ENCODE measurements at regions not wholly inside any gene's neighbourhood (a gene's known extent, or its start where the extent isn't known, plus 50 kb on each side); places are given as distances from the start of the nearest gene placed in this dataset.

- TF ChIP-seq RBAK (CRISPR knock-in tag; IDR thresholded peaks at IDR 0.05) (no peak), CTCF (CRISPR knock-in tag; IDR thresholded peaks at IDR 0.05) (no peak), TEF (CRISPR knock-in tag; IDR thresholded peaks at IDR 0.05) (no peak), SIN3A (IDR thresholded peaks at IDR 0.05; ENCODE audit: borderline replicate concordance, low read depth, low read length) (no peak), ZNF558 (CRISPR knock-in tag; IDR thresholded peaks at IDR 0.05; ENCODE audit: borderline replicate concordance) (no peak), CHD2 (IDR thresholded peaks at IDR 0.05; ENCODE audit: low read depth, low read length) (no peak)
These were observed 194.7 kb downstream of the RAB28 start for GRCh38 chr4:13289391-13289790.

All from HepG2 (cell line).